Hepatocyte (in vitro differentiated cells): ENCODE measurements at regions not wholly inside any gene's neighbourhood (a gene's known extent, or its start where the extent isn't known, plus 50 kb on each side); places are given as distances from the start of the nearest gene placed in this dataset.

Source experiments
- EZH2 ChIP-seq: fragments of 200-600 bp; sonication (generic); IDR thresholded peaks from 2 replicates; pipeline ENCODE4 v1.6.1; 2016; ENCODE audit warnings: antibody characterized with exemption, mild to moderate bottlenecking, borderline replicate concordance
- EZH2phosphoT487 ChIP-seq: fragments of 200-600 bp; sonication (generic); IDR thresholded peaks from one replicate; pipeline ENCODE4 v1.6.1; 2018; ENCODE audit warnings: antibody characterized with exemption, mild to moderate bottlenecking, low read depth, moderate library complexity; ENCODE audit not compliant: unreplicated experiment, severe bottlenecking
- TF ChIP-seq, protein P1 (sequence below): fragments of 200-600 bp; sonication (generic); IDR thresholded peaks from 2 replicates; pipeline ENCODE4 v1.5.1; 2016; ENCODE audit warnings: antibody characterized with exemption, mild to moderate bottlenecking; ENCODE audit not compliant: poor library complexity

DNA sequence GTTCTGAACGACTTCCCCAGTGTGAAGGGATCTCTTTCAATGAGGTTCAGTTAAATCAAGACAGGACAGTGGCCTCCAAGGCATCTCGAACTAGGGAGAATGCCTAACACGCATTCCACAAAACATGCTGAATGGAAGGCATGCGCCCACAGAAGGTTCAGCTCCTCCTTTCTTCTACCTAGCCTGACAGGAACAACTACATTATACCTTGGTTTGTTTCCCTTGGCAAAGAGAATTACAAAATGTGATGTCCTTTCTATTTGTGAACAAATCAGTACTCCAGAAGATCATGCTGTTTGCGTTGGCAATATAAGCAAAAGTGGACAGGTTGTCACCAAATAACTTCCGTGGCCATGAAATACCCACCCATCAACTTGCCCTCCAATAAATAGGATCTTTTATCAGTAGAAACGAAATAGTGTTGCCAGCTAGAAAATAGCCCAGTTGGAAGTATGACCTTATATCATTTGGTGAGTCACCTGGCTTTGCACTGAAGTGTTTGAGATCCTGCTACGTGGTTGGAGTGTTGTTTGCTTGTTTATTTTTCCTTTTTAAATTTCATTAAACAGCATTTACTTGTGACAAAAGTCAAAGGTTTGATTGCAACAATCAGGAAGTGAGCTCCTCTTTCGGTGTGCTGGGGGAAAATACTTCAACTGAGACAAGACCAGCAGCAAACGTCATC lies 117.0 kb upstream of the FAM204A start:
- TF ChIP-seq, protein P1, sequence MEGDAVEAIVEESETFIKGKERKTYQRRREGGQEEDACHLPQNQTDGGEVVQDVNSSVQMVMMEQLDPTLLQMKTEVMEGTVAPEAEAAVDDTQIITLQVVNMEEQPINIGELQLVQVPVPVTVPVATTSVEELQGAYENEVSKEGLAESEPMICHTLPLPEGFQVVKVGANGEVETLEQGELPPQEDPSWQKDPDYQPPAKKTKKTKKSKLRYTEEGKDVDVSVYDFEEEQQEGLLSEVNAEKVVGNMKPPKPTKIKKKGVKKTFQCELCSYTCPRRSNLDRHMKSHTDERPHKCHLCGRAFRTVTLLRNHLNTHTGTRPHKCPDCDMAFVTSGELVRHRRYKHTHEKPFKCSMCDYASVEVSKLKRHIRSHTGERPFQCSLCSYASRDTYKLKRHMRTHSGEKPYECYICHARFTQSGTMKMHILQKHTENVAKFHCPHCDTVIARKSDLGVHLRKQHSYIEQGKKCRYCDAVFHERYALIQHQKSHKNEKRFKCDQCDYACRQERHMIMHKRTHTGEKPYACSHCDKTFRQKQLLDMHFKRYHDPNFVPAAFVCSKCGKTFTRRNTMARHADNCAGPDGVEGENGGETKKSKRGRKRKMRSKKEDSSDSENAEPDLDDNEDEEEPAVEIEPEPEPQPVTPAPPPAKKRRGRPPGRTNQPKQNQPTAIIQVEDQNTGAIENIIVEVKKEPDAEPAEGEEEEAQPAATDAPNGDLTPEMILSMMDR, result no peak
- TF ChIP-seq EZH2 (no peak), EZH2phosphoT487 (no peak)
